SK-N-SH (cell line): ENCODE measurements at regions not wholly inside any gene's neighbourhood (a gene's known extent, or its start where the extent isn't known, plus 50 kb on each side); places are given as distances from the start of the nearest gene placed in this dataset.

Experiments
- CTCF ChIA-PET: fragments of 300-600, 350-600 bp; formaldehyde crosslinking; extraction: SDS; loops from one replicate; lab custom pipeline; 2021; lab: Yijun Ruan, JAX
- POLR2A ChIA-PET: fragments of 350-600 bp; sonication (Branson Sonifier 250); formaldehyde crosslinking; extraction: SDS; loops from one replicate; lab custom pipeline; 2020; ENCODE audit warnings: antibody characterized with exemption, inconsistent platforms; lab: Yijun Ruan, JAX
- DNase-seq: peaks from one replicate; pipeline ENCODE4 v3.0.0; 2012
- H2AFZ ChIP-seq: fragments of 200-600 bp; sonication (generic); 2 replicates; pipeline ENCODE4 v1.8.1; 2016; ENCODE audit warnings: antibody characterized with exemption, mild to moderate bottlenecking, low read depth
- H3F3A ChIP-seq: fragments of 200-600 bp; sonication (generic); replicated peaks from 2 replicates; pipeline ENCODE3; 2016; ENCODE audit warnings: antibody characterized with exemption, mild to moderate bottlenecking; ENCODE audit not compliant: insufficient read depth
- H3K27ac ChIP-seq, 2 experiments: fragments of 200-500 bp in 1 of 2; fragments of 200-600 bp in 1 of 2; sonication (Bioruptor generic) in 1 of 2; sonication (generic), shearing (Covaris generic) in 1 of 2; 2 replicates each; pipeline versions ENCODE4 v1.5.1 to v1.6.1; 2014 to 2016; ENCODE audit warnings: low read depth in 2 of 2, inconsistent platforms in 1 of 2, low read length in 1 of 2, mild to moderate bottlenecking in 1 of 2, mixed read lengths in 1 of 2
- H3K27me3 ChIP-seq: fragments of 200-600 bp; sonication (generic), shearing (Covaris generic); 2 replicates; pipeline ENCODE4 v1.6.1; 2016; ENCODE audit warnings: mixed run types; ENCODE audit not compliant: insufficient read depth
- H3K36me3 ChIP-seq, 2 experiments: fragments of 200-500 bp in 1 of 2; fragments of 200-600 bp in 1 of 2; sonication (Bioruptor generic) in 1 of 2; sonication (generic) in 1 of 2; replicated peaks in 1 of 2; 2 replicates each; pipeline versions ENCODE3 to v1.5.1; 2014 to 2016; ENCODE audit warnings: low read length in 1 of 2, mild to moderate bottlenecking in 1 of 2; ENCODE audit not compliant: insufficient read depth in 2 of 2, control insufficient read depth in 1 of 2
- H3K4me1 ChIP-seq, 2 experiments: fragments of 200-500 bp in 1 of 2; fragments of 200-600 bp in 1 of 2; sonication (Bioruptor generic) in 1 of 2; sonication (generic), shearing (Covaris generic) in 1 of 2; 2 replicates each; pipeline versions ENCODE4 v1.5.1 to v1.6.1; 2014 to 2016; ENCODE audit warnings: low read depth in 1 of 2, low read length in 1 of 2, mixed run types in 1 of 2; ENCODE audit not compliant: insufficient read depth in 2 of 2, control insufficient read depth in 1 of 2
- H3K4me2 ChIP-seq: fragments of 200-600 bp; sonication (generic), shearing (Covaris generic); 2 replicates; pipeline ENCODE4 v1.6.1; 2017; ENCODE audit warnings: mixed run types
- H3K4me3 ChIP-seq, 2 experiments: fragments of 200-500 bp in 1 of 2; fragments of 200-600 bp in 1 of 2; sonication (Bioruptor generic) in 1 of 2; sonication (generic), shearing (Covaris generic) in 1 of 2; 2 replicates each; pipeline versions ENCODE4 v1.5.1 to v1.8.1; 2014 to 2016; ENCODE audit warnings: low read depth in 2 of 2, inconsistent platforms in 1 of 2, low read length in 1 of 2, mild to moderate bottlenecking in 1 of 2, mixed read lengths in 1 of 2, moderate library complexity in 1 of 2
- H3K79me2 ChIP-seq: fragments of 200-600 bp; sonication (generic); 2 replicates; pipeline ENCODE4 v1.8.1; 2017; ENCODE audit warnings: mild to moderate bottlenecking; ENCODE audit not compliant: insufficient read depth
- H3K9ac ChIP-seq: fragments of 200-600 bp; sonication (generic); 2 replicates; pipeline ENCODE4 v1.6.1; 2017; ENCODE audit warnings: mixed run types
- H3K9me2 ChIP-seq: fragments of 200-600 bp; sonication (generic); 2 replicates; pipeline ENCODE4 v1.6.1; 2017; ENCODE audit warnings: mixed run types
- H3K9me3 ChIP-seq: fragments of 200-600 bp; sonication (generic); 2 replicates; pipeline ENCODE4 v1.6.1; 2017; ENCODE audit warnings: mixed run types, mild to moderate bottlenecking, moderate library complexity
- H4K20me1 ChIP-seq: fragments of 200-600 bp; sonication (generic); 2 replicates; pipeline ENCODE4 v1.6.1; 2017; ENCODE audit warnings: mild to moderate bottlenecking, mixed run types; ENCODE audit not compliant: insufficient read depth
- ELF1 ChIP-seq: IDR thresholded peaks from 2 replicates; pipeline ENCODE4 v1.4.0; 2012
- EZH2phosphoT487 ChIP-seq: fragments of 200-600 bp; sonication (generic); IDR thresholded peaks from 2 replicates; pipeline ENCODE4 v1.6.1; 2017; ENCODE audit warnings: low read depth, mixed run types, mild to moderate bottlenecking, antibody characterized with exemption, moderate library complexity, borderline replicate concordance
- GABPA ChIP-seq: IDR thresholded peaks from 2 replicates; pipeline ENCODE4 v1.4.0; 2012; ENCODE audit warnings: low read depth, mild to moderate bottlenecking
- IRF3 ChIP-seq: fragments of 150-350 bp; IDR thresholded peaks from 2 replicates; pipeline ENCODE4 v1.6.1; 2016; ENCODE audit warnings: mild to moderate bottlenecking, low read depth, low read length
- PBX3 ChIP-seq: IDR thresholded peaks from 2 replicates; pipeline ENCODE4; 2012
- RAD21 ChIP-seq: IDR thresholded peaks from 2 replicates; pipeline ENCODE4 v1.6.1; 2012; ENCODE audit warnings: mild to moderate bottlenecking, low read length
- RCOR1 ChIP-seq: fragments of 150-350 bp; IDR thresholded peaks from 2 replicates; pipeline ENCODE4 v1.6.1; 2017; ENCODE audit warnings: antibody characterized with exemption, low read length
- REST ChIP-seq: IDR thresholded peaks from 2 replicates; pipeline ENCODE4 v1.6.1; 2012; ENCODE audit warnings: mild to moderate bottlenecking, low read depth, low read length, moderate library complexity
- RXRA ChIP-seq: IDR thresholded peaks from 2 replicates; pipeline ENCODE4 v1.4.0; 2012; ENCODE audit warnings: low read depth, mild to moderate bottlenecking, borderline replicate concordance
- SMC3 ChIP-seq: IDR thresholded peaks from 2 replicates; pipeline ENCODE4 v1.6.1; 2012; ENCODE audit warnings: low read depth, low read length, improper control_type of control experiment
- WGBS: methylation state at CpG from one replicate; pipeline ENCODE4 v1.1.6; 2017; ENCODE audit warnings: low lambda C conversion rate; 5-methylcytosine and 5-hydroxymethylcytosine counted together
- TF ChIP-seq, protein P1 (sequence below): IDR thresholded peaks from 2 replicates; pipeline ENCODE4 v1.4.0; 2012; ENCODE audit warnings: low read depth, borderline replicate concordance
- TF ChIP-seq, protein P2 (sequence below): IDR thresholded peaks from 2 replicates; pipeline ENCODE4 v1.4.0; 2012; ENCODE audit warnings: low read depth
- TF ChIP-seq, protein P3 (sequence below): fragments of 200-600 bp; sonication (generic); IDR thresholded peaks from 2 replicates; pipeline ENCODE4 v1.6.1; 2017; ENCODE audit warnings: antibody characterized with exemption, mild to moderate bottlenecking, moderate library complexity

DNA sequence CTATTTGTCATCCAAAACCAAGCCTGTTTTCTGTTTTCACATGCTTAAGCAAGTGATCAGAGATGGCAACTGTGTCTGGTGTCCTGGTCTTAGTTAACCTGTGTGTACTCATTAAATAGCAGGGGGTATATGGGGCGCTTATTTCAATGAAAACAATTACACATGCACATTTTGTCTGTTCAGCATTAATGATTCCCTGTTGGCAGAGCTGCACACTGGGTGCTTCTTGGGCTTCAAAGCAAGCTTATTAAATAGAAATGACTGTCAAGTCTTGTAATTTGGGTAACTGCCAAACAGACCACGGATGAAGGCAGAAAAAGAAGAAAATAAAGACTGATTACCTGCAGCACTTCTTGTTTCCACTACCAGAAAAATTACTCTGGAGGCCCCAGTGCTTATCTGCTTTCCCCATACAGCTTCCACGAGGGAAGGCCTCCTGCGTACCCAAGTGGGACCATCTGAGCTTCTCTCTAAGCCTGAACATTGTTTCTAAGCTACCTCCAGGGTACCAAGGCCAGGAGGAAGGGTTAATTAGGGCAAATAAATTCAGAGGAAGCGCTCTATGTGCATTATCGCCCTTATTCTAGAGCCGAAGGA, 107.2 kb upstream of the TBL1X start:
- Histone ChIP-seq H3F3A (no peaks in the 10 kb centered on the region), H2AFZ (no peak overlapping the region), H3K4me3 (no peak overlapping the region), H3K36me3 (no peaks in the 10 kb centered on the region), H3K9me2 (no peaks in the 10 kb centered on the region), H3K9ac (no peak overlapping the region), H3K4me2 (no peak overlapping the region), H3K79me2 (no peaks in the 10 kb centered on the region), H4K20me1 (no peaks in the 10 kb centered on the region), H3K9me3 (no peaks in the 10 kb centered on the region), H3K27ac (no peak overlapping the region)
- ChIA-PET POLR2A (no interaction called here), CTCF (no interaction called here)
- no peak for DNase-seq
- TF ChIP-seq EZH2phosphoT487 (no peak), IRF3 (no peak), ELF1 (no peak), RCOR1 (no peak), GABPA (no peak), RAD21 (no peak), SMC3 (no peak), REST (no peak), PBX3 (no peak), RXRA (no peak)
- TF ChIP-seq, protein P1, sequence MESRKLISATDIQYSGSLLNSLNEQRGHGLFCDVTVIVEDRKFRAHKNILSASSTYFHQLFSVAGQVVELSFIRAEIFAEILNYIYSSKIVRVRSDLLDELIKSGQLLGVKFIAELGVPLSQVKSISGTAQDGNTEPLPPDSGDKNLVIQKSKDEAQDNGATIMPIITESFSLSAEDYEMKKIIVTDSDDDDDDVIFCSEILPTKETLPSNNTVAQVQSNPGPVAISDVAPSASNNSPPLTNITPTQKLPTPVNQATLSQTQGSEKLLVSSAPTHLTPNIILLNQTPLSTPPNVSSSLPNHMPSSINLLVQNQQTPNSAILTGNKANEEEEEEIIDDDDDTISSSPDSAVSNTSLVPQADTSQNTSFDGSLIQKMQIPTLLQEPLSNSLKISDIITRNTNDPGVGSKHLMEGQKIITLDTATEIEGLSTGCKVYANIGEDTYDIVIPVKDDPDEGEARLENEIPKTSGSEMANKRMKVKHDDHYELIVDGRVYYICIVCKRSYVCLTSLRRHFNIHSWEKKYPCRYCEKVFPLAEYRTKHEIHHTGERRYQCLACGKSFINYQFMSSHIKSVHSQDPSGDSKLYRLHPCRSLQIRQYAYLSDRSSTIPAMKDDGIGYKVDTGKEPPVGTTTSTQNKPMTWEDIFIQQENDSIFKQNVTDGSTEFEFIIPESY: no peak
- TF ChIP-seq, protein P2, sequence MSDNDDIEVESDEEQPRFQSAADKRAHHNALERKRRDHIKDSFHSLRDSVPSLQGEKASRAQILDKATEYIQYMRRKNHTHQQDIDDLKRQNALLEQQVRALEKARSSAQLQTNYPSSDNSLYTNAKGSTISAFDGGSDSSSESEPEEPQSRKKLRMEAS: no peak
- TF ChIP-seq, protein P3, sequence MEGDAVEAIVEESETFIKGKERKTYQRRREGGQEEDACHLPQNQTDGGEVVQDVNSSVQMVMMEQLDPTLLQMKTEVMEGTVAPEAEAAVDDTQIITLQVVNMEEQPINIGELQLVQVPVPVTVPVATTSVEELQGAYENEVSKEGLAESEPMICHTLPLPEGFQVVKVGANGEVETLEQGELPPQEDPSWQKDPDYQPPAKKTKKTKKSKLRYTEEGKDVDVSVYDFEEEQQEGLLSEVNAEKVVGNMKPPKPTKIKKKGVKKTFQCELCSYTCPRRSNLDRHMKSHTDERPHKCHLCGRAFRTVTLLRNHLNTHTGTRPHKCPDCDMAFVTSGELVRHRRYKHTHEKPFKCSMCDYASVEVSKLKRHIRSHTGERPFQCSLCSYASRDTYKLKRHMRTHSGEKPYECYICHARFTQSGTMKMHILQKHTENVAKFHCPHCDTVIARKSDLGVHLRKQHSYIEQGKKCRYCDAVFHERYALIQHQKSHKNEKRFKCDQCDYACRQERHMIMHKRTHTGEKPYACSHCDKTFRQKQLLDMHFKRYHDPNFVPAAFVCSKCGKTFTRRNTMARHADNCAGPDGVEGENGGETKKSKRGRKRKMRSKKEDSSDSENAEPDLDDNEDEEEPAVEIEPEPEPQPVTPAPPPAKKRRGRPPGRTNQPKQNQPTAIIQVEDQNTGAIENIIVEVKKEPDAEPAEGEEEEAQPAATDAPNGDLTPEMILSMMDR: no peak
- TF ChIP-seq, all 33 proteins: peak for 0
- no peaks in the 10 kb centered on the region for H3K27me3 ChIP-seq
- 29% methylated on average over 7 of the region's 7 CpGs for WGBS
- no peaks in the 10 kb centered on the region for H3K4me1 ChIP-seq
